RWPE2 (cell line): ENCODE measurements at regions not wholly inside any gene's neighbourhood (a gene's known extent, or its start where the extent isn't known, plus 50 kb on each side); places are given as distances from the start of the nearest gene placed in this dataset.

ENCODE experiments used
- ATAC-seq: fragments of 200-7000 bp; cut with Tn5 transposase; 3 replicates; pipeline ENCODE4 v1.9.1; 2021; ENCODE audit warnings: low read depth
- DNase-seq: peaks from one replicate; pipeline ENCODE4 v3.0.0-alpha.2; 2020; ENCODE audit warnings: low spot score
- H3K27ac ChIP-seq: fragments of 450-650 bp; 2 replicates; pipeline ENCODE4 v1.5.1; 2017; ENCODE audit warnings: mild to moderate bottlenecking; ENCODE audit not compliant: poor library complexity, severe bottlenecking
- H3K27me3 ChIP-seq: fragments of 250-450 bp; sonication (Bioruptor Pico); 2 replicates; pipeline ENCODE4 v1.5.1; 2021; ENCODE audit warnings: mild to moderate bottlenecking, moderate library complexity; ENCODE audit not compliant: insufficient read depth, poor library complexity, severe bottlenecking
- H3K36me3 ChIP-seq: fragments of 250-450 bp; sonication (Bioruptor Pico); 2 replicates; pipeline ENCODE4 v1.5.1; 2020; ENCODE audit warnings: low read depth, mild to moderate bottlenecking, moderate library complexity
- H3K4me1 ChIP-seq: fragments of 250-450 bp; sonication (Bioruptor Pico); 2 replicates; pipeline ENCODE4 v1.5.1; 2021; ENCODE audit warnings: mild to moderate bottlenecking, moderate library complexity; ENCODE audit not compliant: insufficient read depth, poor library complexity, severe bottlenecking
- H3K4me3 ChIP-seq: fragments of 250-450 bp; sonication (Bioruptor Pico); 2 replicates; pipeline ENCODE4 v1.5.1; 2021; ENCODE audit warnings: mild to moderate bottlenecking, moderate library complexity; ENCODE audit not compliant: severe bottlenecking
- H3K9me3 ChIP-seq: fragments of 250-450 bp; sonication (Bioruptor Pico); 2 replicates; pipeline ENCODE4 v1.5.1; 2021; ENCODE audit warnings: mild to moderate bottlenecking, moderate library complexity; ENCODE audit not compliant: severe bottlenecking
- TF ChIP-seq, protein P1 (sequence below): fragments of 450-650 bp; IDR thresholded peaks from one replicate; pipeline ENCODE4 v1.5.1; 2017; ENCODE audit warnings: mild to moderate bottlenecking, moderate library complexity; ENCODE audit not compliant: poor library complexity, severe bottlenecking

DNA sequence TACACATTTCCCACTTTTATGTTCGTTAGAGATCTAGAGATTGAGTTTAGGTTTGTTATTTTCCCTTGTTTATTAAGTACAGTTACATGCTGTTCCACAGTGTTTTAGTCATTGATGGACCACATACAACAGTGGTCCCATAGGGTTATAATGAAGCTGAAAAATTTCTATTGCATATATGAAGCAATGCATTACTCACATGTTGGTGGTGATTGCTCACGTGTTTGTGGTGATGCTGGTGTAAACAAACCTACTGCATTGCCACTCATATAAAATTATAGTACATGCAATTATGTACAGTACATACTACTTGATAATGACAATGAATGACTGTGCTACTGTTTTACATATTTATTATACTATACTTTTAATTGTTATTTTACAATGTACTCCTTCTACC lies 51.0 kb upstream of the NXPH2 start:
- Histone ChIP-seq H3K4me1 (no peaks in the 10 kb centered on the region), H3K9me3 (no peaks in the 10 kb centered on the region), H3K4me3 (no peak overlapping the region), H3K27me3 (peaks cover 4% of the 10 kb centered on the region), H3K27ac (no peak overlapping the region), H3K36me3 (no peaks in the 10 kb centered on the region)
- TF ChIP-seq, protein P1, sequence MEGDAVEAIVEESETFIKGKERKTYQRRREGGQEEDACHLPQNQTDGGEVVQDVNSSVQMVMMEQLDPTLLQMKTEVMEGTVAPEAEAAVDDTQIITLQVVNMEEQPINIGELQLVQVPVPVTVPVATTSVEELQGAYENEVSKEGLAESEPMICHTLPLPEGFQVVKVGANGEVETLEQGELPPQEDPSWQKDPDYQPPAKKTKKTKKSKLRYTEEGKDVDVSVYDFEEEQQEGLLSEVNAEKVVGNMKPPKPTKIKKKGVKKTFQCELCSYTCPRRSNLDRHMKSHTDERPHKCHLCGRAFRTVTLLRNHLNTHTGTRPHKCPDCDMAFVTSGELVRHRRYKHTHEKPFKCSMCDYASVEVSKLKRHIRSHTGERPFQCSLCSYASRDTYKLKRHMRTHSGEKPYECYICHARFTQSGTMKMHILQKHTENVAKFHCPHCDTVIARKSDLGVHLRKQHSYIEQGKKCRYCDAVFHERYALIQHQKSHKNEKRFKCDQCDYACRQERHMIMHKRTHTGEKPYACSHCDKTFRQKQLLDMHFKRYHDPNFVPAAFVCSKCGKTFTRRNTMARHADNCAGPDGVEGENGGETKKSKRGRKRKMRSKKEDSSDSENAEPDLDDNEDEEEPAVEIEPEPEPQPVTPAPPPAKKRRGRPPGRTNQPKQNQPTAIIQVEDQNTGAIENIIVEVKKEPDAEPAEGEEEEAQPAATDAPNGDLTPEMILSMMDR: no peak
- DNase-seq (no peak), ATAC-seq (no peak)

DNA sequence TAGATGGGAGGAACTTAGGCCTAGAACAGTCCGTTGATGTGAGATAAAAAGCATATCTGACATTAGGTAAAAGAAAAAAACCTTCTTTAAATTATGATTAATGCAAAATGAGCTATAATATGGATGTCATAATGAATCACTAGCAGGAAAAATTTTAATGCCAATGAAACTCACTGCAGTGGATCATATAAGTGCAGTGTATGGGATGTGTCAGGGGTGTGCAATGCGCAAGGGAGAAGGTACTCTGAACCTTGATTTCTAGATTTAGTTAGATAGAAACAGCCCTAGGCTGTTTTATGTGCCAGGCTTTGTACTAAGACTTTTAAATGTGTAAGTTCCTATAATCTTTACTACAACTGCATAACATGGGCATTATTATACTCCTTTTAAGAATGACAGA lies 50.4 kb upstream of the NXPH2 start:
- no peak for DNase-seq
- no peaks in the 10 kb centered on the region for H3K36me3 ChIP-seq
- H3K4me3 ChIP-seq: no peak overlapping the region
- H3K4me1 ChIP-seq: no peaks in the 10 kb centered on the region
- H3K27me3 ChIP-seq: peaks cover 3% of the 10 kb centered on the region
- no peak for ATAC-seq
- H3K9me3 ChIP-seq: no peaks in the 10 kb centered on the region
- TF ChIP-seq, protein P1: no peak
- H3K27ac ChIP-seq: no peak overlapping the region
